A549 (cell line): ENCODE measurements at regions not wholly inside any gene's neighbourhood (a gene's known extent, or its start where the extent isn't known, plus 50 kb on each side); places are given as distances from the start of the nearest gene placed in this dataset.

ENCODE experiments used
- ATAC-seq, 2 experiments: fragments of 200-7000 bp in 1 of 2; fragments of >200 bp in 1 of 2; cut with Nextera tagmentation in 1 of 2; cut with Tn5 transposase in 1 of 2; 3 replicates each; pipeline versions ENCODE4 v1.8.0 to v1.9.1; 2018 to 2020; ENCODE audit warnings: mild to moderate bottlenecking in 1 of 2, moderate library complexity in 1 of 2
- CTCF ChIA-PET: fragments of 300-600 bp; sonication (Branson Sonifier 250); formaldehyde crosslinking; extraction: SDS; loops from one replicate; lab custom pipeline; 2021; ENCODE audit warnings: antibody characterized with exemption, inconsistent platforms; lab: Yijun Ruan, JAX
- POLR2A ChIA-PET: fragments of 350-600 bp; formaldehyde crosslinking; extraction: SDS; loops from one replicate; lab custom pipeline; 2021; ENCODE audit warnings: antibody characterized with exemption, inconsistent platforms; lab: Yijun Ruan, JAX
- DNase-seq, 2 experiments: peaks; one replicate each; pipeline versions ENCODE4 v3.0.0 to v3.0.0-alpha.2; 2011 to 2016; ENCODE audit warnings: low read depth in 1 of 2, low spot score in 1 of 2
- FAIRE-seq: peaks from 2 replicates; lab custom pipeline; 2011; peaks lifted over from hg19 to GRCh38; lab: Jason Lieb, UNC
- H3K27ac ChIP-seq, 2 experiments: fragments of >200 bp; sonication (Bioruptor Twin); formaldehyde crosslinking; 3 replicates each; pipeline ENCODE4 v1.5.1; 2016 to 2017
- H3K4me1 ChIP-seq: fragments of >200 bp; sonication (Bioruptor Twin); formaldehyde crosslinking; 3 replicates; pipeline ENCODE4 v1.6.1; 2016
- H3K4me2 ChIP-seq: fragments of >200 bp; sonication (Bioruptor Twin); formaldehyde crosslinking; 3 replicates; pipeline ENCODE4 v1.6.1; 2016
- H3K4me3 ChIP-seq: fragments of >200 bp; sonication (Bioruptor Twin); formaldehyde crosslinking; 3 replicates; pipeline ENCODE4 v1.5.1; 2016
- H3K9me3 ChIP-seq: fragments of >200 bp; sonication (Bioruptor Twin); formaldehyde crosslinking; 3 replicates; pipeline ENCODE4 v1.6.1; 2016
- CBX2 ChIP-seq: fragments of 200-600 bp; sonication (generic); IDR thresholded peaks from 2 replicates; pipeline ENCODE4 v1.6.1; 2016; ENCODE audit warnings: low read depth, mild to moderate bottlenecking, borderline replicate concordance
- CBX8 ChIP-seq: fragments of 200-600 bp; sonication (generic); IDR thresholded peaks from 2 replicates; pipeline ENCODE4 v1.6.1; 2016
- CEBPB ChIP-seq, 2 experiments: fragments of >200 bp in 1 of 2; sonication (Bioruptor Twin) in 1 of 2; formaldehyde crosslinking in 1 of 2; IDR thresholded peaks; 2 replicates each; pipeline ENCODE4 v1.6.1; 2012 to 2016
- EHMT2 ChIP-seq: fragments of 200-600 bp; sonication (generic); IDR thresholded peaks from 2 replicates; pipeline ENCODE4 v1.6.1; 2016; ENCODE audit warnings: antibody characterized with exemption, low read depth, mild to moderate bottlenecking, moderate library complexity
- FOSB ChIP-seq: fragments of 250-450 bp; sonication (Bioruptor Pico); IDR thresholded peaks from 2 replicates; pipeline ENCODE4 v1.5.0; 2020; ENCODE audit warnings: mild to moderate bottlenecking, moderate library complexity
- FOSL2 ChIP-seq, 2 experiments: fragments of 450-650 bp in 1 of 2; fragments of >200 bp in 1 of 2; sonication (Bioruptor Twin) in 1 of 2; formaldehyde crosslinking; IDR thresholded peaks; 2 replicates each; pipeline versions ENCODE4 v1.5.0 to v1.6.1; 2016 to 2020; ENCODE audit warnings: mild to moderate bottlenecking in 1 of 2, moderate library complexity in 1 of 2
- GATA3 ChIP-seq: IDR thresholded peaks from 2 replicates; pipeline ENCODE4 v1.6.1; 2012; ENCODE audit warnings: borderline replicate concordance
- JUN ChIP-seq, 2 experiments: fragments of >200 bp; sonication (Bioruptor Twin); formaldehyde crosslinking; IDR thresholded peaks; 2 replicates in 1 of 2; 3 replicates in 1 of 2; pipeline ENCODE4 v1.6.1; 2016 to 2017
- KDM1A ChIP-seq: fragments of 200-600 bp; sonication (generic); IDR thresholded peaks from 2 replicates; pipeline ENCODE4 v1.6.1; 2016; ENCODE audit warnings: low read depth, mild to moderate bottlenecking
- MYC ChIP-seq: IDR thresholded peaks from 2 replicates; pipeline ENCODE4 v1.6.1; 2012; ENCODE audit warnings: mild to moderate bottlenecking, inconsistent platforms, low read length, improper control_type of control experiment, borderline replicate concordance
- RAD21 ChIP-seq, 2 experiments: fragments of >200 bp in 1 of 2; sonication (Bioruptor Twin) in 1 of 2; formaldehyde crosslinking in 1 of 2; IDR thresholded peaks in 1 of 2; conservative IDR thresholded peaks in 1 of 2; 2 replicates in 1 of 2; 3 replicates in 1 of 2; pipeline ENCODE4 v1.6.1; 2012 to 2018; ENCODE audit warnings: inconsistent platforms in 1 of 2
- RCOR1 ChIP-seq: fragments of 150-350 bp; IDR thresholded peaks from 2 replicates; pipeline ENCODE4 v1.6.1; 2014; ENCODE audit warnings: antibody characterized with exemption, low read length, low read depth
- SMC3 ChIP-seq: fragments of >200 bp; sonication (Bioruptor Twin); formaldehyde crosslinking; IDR thresholded peaks from 3 replicates; pipeline ENCODE4 v1.6.1; 2018; ENCODE audit warnings: inconsistent platforms
- TFCP2L1 ChIP-seq: fragments of 250-450 bp; sonication (Bioruptor Pico); IDR thresholded peaks from 2 replicates; pipeline ENCODE4 v1.5.0; 2021; ENCODE audit warnings: mild to moderate bottlenecking
- TP53 ChIP-seq: fragments of 250-450 bp; sonication (Bioruptor Pico); IDR thresholded peaks from 2 replicates; pipeline ENCODE4 v1.5.0; 2021; ENCODE audit warnings: mild to moderate bottlenecking, moderate library complexity
- USF2 ChIP-seq: fragments of 450-650 bp; IDR thresholded peaks from 2 replicates; pipeline ENCODE4 v1.6.1; 2014; ENCODE audit warnings: antibody characterized with exemption
- ZFP36 ChIP-seq: fragments of 450-650 bp; IDR thresholded peaks from 2 replicates; pipeline ENCODE4 v1.6.1; 2014; ENCODE audit warnings: borderline replicate concordance; ENCODE audit not compliant: partially characterized antibody
- ZNF302 ChIP-seq: fragments of 250-450 bp; sonication (Bioruptor Pico); IDR thresholded peaks from 2 replicates; pipeline ENCODE4 v1.9.0; 2021; ENCODE audit warnings: inconsistent platforms, mild to moderate bottlenecking, moderate library complexity
- ZSCAN20 ChIP-seq: fragments of 250-450 bp; sonication (Bioruptor Pico); IDR thresholded peaks from 2 replicates; pipeline ENCODE4 v1.8.0; 2022; ENCODE audit warnings: mild to moderate bottlenecking, moderate library complexity
- WGBS: methylation state at CpG from one replicate; pipeline ENCODE4 v1.1.6; 2017; ENCODE audit errors: missing lambda C conversion rate; 5-methylcytosine and 5-hydroxymethylcytosine counted together
- TF ChIP-seq, protein P1 (sequence below): fragments of 200-600 bp; sonication (generic); IDR thresholded peaks from 2 replicates; pipeline ENCODE4 v1.6.1; 2016; ENCODE audit warnings: antibody characterized with exemption, mild to moderate bottlenecking, moderate library complexity
- TF ChIP-seq, protein P2 (sequence below): fragments of >200 bp; sonication (Bioruptor Twin); formaldehyde crosslinking; IDR thresholded peaks from 3 replicates; pipeline ENCODE4 v1.6.1; 2016
- TF ChIP-seq, protein P3 (sequence below): fragments of >200 bp; sonication (Bioruptor Twin); formaldehyde crosslinking; IDR thresholded peaks from 2 replicates; pipeline ENCODE4 v1.6.1; 2016

DNA sequence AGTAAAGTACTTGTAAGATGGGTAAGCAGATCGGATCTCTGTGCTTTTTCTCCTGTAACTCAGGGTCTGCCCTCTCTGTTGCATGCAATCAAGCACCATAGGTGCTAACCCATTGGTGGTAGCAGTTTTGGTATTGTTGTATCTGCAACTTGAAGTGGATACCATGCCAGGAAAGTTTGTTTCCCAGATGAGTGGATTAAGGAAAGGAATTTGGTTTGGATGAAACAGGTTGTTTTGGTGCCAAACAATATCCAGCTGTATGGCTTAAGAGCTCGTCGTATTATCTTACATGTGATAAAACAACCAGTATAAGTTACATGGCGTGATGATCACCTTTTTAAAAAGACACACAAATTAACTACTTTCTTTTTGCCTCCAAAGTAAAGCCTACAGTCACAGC, 280.9 kb upstream of the TENM3 start:
- ATAC-seq (no peak), FAIRE-seq (no peak), DNase-seq (no peak)
- Histone ChIP-seq H3K4me3 (no peak overlapping the region), H3K9me3 (no peaks in the 10 kb centered on the region), H3K27ac (no peak overlapping the region), H3K4me1 (peaks cover 15% of the 10 kb centered on the region; the same call in 2 of the 3 replicates), H3K4me2 (no peak overlapping the region)
- POLR2A ChIA-PET, result no interaction called here
- CTCF ChIA-PET, result interaction anchor here (1.2 kb wide), 1 partner anchor 127 kb away, joined by 3 read pairs; no protein-coding TSS in a partner anchor
- TF ChIP-seq RCOR1, result no peak
- no peak for TF ChIP-seq FOSL2 (IDR thresholded peaks at IDR 0.05)
- TF ChIP-seq FOSL2 (CRISPR knock-in tag; IDR thresholded peaks at IDR 0.05), result no peak
- no peak for TF ChIP-seq GATA3
- no peak for TF ChIP-seq USF2
- no peak for TF ChIP-seq CBX2
- no peak for TF ChIP-seq KDM1A
- TF ChIP-seq, protein P1, sequence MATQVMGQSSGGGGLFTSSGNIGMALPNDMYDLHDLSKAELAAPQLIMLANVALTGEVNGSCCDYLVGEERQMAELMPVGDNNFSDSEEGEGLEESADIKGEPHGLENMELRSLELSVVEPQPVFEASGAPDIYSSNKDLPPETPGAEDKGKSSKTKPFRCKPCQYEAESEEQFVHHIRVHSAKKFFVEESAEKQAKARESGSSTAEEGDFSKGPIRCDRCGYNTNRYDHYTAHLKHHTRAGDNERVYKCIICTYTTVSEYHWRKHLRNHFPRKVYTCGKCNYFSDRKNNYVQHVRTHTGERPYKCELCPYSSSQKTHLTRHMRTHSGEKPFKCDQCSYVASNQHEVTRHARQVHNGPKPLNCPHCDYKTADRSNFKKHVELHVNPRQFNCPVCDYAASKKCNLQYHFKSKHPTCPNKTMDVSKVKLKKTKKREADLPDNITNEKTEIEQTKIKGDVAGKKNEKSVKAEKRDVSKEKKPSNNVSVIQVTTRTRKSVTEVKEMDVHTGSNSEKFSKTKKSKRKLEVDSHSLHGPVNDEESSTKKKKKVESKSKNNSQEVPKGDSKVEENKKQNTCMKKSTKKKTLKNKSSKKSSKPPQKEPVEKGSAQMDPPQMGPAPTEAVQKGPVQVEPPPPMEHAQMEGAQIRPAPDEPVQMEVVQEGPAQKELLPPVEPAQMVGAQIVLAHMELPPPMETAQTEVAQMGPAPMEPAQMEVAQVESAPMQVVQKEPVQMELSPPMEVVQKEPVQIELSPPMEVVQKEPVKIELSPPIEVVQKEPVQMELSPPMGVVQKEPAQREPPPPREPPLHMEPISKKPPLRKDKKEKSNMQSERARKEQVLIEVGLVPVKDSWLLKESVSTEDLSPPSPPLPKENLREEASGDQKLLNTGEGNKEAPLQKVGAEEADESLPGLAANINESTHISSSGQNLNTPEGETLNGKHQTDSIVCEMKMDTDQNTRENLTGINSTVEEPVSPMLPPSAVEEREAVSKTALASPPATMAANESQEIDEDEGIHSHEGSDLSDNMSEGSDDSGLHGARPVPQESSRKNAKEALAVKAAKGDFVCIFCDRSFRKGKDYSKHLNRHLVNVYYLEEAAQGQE, result no peak
- TF ChIP-seq CEBPB (IDR thresholded peaks at IDR 0.05), result no peak
- no peak for TF ChIP-seq ZFP36
- TF ChIP-seq ZNF302 (CRISPR knock-in tag), result no peak
- no peak for TF ChIP-seq RAD21 (conservative IDR thresholded peaks at IDR 0.05 in 1 of 2, IDR thresholded peaks at IDR 0.05 in 1 of 2)
- TF ChIP-seq, protein P2, sequence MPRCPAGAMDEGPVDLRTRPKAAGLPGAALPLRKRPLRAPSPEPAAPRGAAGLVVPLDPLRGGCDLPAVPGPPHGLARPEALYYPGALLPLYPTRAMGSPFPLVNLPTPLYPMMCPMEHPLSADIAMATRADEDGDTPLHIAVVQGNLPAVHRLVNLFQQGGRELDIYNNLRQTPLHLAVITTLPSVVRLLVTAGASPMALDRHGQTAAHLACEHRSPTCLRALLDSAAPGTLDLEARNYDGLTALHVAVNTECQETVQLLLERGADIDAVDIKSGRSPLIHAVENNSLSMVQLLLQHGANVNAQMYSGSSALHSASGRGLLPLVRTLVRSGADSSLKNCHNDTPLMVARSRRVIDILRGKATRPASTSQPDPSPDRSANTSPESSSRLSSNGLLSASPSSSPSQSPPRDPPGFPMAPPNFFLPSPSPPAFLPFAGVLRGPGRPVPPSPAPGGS, result no peak
- TF ChIP-seq TP53 (CRISPR knock-in tag), result no peak
- no peak for TF ChIP-seq ZSCAN20
- TF ChIP-seq SMC3, result no peak
- TF ChIP-seq FOSB, result no peak
- TF ChIP-seq, protein P3, sequence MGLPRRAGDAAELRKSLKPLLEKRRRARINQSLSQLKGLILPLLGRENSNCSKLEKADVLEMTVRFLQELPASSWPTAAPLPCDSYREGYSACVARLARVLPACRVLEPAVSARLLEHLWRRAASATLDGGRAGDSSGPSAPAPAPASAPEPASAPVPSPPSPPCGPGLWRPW, result no peak
- 58% methylated on average over 4 of the region's 4 CpGs for WGBS

GRCh38 chr4:181964731-181965130, 278.5 kb upstream of the TENM3 start:
- CTCF ChIA-PET, result no interaction called here

More at GRCh38 chr4:181964731-181965130, 278.5 kb upstream of the TENM3 start:
- FAIRE-seq (no peak), ATAC-seq (no peak)
- Histone ChIP-seq H3K4me3 (no peak overlapping the region), H3K9me3 (no peaks in the 10 kb centered on the region), H3K27ac (no peak overlapping the region)
- 35% methylated on average over 8 of the region's 8 CpGs for WGBS
- POLR2A ChIA-PET, result no interaction called here
- TF ChIP-seq CBX8 (no peak), ZNF302 (CRISPR knock-in tag) (no peak), SMC3 (no peak), RCOR1 (no peak), MYC (no peak), GATA3 (no peak), EHMT2 (no peak), JUN (IDR thresholded peaks at IDR 0.05) (no peak), TFCP2L1 (no peak)
- TF ChIP-seq, protein P1, result no peak
- TF ChIP-seq, protein P2, result no peak
- TF ChIP-seq, all 56 proteins: peak for 0
- Histone ChIP-seq H3K4me1 (0 out of 3 replicates have a peak, but pooled peaks cover 2% of the 10 kb centered on the region), H3K4me2 (no peak overlapping the region)
- no peak for DNase-seq
